Fibroblast of pulmonary artery (primary cell): ENCODE measurements at regions not wholly inside any gene's neighbourhood (a gene's known extent, or its start where the extent isn't known, plus 50 kb on each side); places are given as distances from the start of the nearest gene placed in this dataset.
A peak's percentile ranks its signal among the peaks of the same experiment; 100 is the strongest.
"Not testable (repeated sequence)": the region's sequence is repeated elsewhere in the genome, so short reads cannot be mapped to it uniquely, and the experiment has no call there.

Experiments used
- DNase-seq: peaks from one replicate; pipeline ENCODE4 v3.0.0-alpha.2; 2010; ENCODE audit warnings: low read depth
- H3K4me3 ChIP-seq: replicated peaks from 2 replicates; pipeline ENCODE4 v1.5.1; 2011; ENCODE audit warnings: low read depth, mild to moderate bottlenecking, control low read depth, low read length, moderate library complexity
- TF ChIP-seq, protein P1 (sequence below): IDR thresholded peaks from 2 replicates; pipeline ENCODE4 v1.5.1; 2011; ENCODE audit warnings: mild to moderate bottlenecking, control low read depth, low read length, inconsistent platforms; ENCODE audit errors: missing control alignments

DNA sequence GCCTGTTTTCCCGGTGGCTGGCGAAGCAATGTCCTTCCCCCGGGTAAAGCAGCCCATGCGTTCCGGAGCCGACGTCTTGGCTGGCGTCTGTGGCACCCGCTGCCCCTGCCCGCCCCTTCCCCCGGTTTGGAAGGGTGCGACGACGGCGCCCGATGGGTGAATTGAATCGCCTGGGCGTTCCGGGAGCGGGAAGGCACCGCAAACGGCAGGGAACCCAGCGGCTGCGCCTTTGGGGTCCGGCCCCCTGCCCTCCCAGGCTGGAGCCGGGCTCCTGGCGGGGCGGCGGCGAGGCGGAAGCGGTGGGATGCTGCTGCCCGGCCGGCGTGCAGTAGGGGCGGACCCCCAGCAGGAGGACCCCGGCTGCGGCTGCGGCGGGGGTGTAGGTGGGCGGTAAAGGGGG lies 123.6 kb upstream of the RHOU start:
- DNase-seq, H3K4me3 ChIP-seq: not testable (repeated sequence)

DNA sequence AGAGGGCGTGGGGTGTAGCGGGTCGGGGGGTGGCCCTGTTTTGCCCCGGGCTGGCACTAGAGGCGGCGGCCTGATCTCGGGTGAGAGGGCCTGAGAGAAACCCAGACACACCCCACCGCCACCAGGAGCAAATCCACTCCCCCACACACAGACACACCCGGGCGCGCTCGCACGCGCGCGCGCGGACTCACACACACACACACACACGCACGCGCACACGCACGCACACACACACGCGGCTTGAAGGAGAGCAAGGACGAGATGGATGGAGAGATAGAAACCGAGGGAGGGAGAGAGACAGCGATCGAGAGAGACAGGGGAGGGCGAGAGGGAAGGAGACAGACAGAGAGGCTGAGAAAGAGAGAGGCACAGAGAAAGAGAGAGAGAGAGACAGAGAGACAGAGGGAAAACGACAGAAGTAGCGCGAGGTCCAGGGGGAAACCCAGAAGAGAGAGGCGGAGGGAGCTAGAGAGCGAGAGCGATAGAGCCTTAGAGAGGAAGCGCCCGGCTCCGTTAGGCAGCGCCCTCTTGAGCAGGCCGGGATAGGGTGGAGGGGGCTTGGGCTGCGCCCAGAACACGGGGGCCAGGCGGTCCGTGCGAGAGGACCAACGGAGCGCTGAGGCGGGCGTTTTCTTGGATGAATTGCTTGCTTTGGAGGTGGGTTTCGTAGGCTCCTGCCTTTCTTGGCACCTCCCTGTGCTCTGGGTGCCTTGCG lies 113.1 kb upstream of the RHOU start:
- H3K4me3 ChIP-seq, DNase-seq: not testable (repeated sequence)

DNA sequence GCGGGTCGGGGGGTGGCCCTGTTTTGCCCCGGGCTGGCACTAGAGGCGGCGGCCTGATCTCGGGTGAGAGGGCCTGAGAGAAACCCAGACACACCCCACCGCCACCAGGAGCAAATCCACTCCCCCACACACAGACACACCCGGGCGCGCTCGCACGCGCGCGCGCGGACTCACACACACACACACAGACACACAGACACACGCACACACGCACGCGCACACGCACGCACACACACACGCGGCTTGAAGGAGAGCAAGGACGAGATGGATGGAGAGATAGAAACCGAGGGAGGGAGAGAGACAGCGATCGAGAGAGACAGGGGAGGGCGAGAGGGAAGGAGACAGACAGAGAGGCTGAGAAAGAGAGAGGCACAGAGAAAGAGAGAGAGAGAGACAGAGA lies 108.8 kb upstream of the RHOU start:
- not testable (repeated sequence) for DNase-seq, H3K4me3 ChIP-seq

DNA sequence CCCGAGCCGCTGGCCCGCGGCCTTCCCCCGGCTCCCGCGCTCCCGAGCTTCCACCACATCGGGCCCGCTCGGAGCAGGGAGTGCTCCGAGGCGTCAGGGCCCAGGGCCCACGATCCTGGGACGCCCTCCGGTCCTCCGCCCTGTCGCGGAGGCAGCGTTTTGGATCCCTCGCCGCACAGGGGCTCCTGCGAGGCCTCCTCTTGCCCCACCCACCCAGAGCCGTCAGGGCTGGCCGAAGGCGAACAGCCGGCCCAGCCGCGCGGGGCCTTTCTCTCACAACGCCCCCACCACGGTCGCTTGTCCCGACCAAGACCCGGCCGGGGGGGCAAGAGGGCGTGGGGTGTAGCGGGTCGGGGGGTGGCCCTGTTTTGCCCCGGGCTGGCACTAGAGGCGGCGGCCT lies 102.4 kb upstream of the RHOU start:
- H3K4me3 ChIP-seq, DNase-seq: not testable (repeated sequence)

DNA sequence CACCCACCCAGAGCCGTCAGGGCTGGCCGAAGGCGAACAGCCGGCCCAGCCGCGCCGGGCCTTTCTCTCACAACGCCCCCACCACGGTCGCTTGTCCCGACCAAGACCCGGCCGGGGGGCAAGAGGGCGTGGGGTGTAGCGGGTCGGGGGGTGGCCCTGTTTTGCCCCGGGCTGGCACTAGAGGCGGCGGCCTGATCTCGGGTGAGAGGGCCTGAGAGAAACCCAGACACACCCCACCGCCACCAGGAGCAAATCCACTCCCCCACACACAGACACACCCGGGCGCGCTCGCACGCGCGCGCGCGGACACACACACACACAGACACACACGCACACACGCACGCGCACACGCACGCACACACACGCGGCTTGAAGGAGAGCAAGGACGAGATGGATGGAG lies 100.0 kb upstream of the RHOU start:
- peak overlapping the region; percentile 30 for H3K4me3 ChIP-seq
- DNase-seq: not testable (repeated sequence)

DNA sequence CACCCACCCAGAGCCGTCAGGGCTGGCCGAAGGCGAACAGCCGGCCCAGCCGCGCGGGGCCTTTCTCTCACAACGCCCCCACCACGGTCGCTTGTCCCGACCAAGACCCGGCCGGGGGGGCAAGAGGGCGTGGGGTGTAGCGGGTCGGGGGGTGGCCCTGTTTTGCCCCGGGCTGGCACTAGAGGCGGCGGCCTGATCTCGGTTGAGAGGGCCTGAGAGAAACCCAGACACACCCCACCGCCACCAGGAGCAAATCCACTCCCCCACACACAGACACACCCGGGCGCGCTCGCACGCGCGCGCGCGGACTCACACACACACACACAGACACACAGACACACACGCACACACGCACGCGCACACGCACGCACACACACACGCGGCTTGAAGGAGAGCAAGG lies 97.8 kb upstream of the RHOU start:
- H3K4me3 ChIP-seq, DNase-seq: not testable (repeated sequence)

DNA sequence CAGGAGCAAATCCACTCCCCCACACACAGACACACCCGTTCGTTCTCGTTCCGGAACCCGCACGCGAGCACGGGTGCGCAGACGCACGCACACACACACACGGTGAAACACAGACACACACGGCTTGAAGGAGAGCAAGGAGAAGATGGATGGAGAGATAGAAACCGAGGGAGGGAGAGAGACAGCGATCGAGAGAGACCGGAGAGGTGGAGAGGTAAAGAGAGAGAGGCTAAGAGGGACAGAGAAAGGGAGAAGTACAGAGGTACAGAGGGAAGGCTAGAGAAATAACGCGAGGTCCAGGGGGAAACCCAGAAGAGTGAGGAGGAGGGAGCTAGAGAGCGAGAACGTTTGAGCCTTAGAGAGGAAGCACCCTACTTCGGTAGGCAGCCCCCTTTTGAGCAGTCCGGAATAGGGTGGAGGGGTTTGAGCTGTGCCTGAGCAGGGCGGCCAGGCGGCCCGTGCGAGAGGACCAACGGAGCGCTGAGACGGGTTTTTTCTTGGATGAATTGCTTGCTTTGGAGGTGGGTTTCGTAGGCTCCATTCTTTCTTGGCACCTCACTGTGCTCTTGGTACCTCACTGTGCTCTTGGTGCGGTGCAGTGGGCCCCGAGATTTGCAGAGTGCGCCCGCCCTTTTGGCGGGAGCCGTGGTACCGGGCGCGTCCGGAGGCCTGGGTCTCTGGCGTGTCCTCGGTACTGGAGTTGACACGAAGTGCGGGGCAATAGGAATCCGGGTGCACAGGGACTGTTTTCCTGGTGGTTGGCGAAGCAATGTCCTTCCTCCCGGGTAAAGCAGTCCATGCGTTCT lies 88.4 kb upstream of the RHOU start:
- peak; percentile 55 for DNase-seq

DNA sequence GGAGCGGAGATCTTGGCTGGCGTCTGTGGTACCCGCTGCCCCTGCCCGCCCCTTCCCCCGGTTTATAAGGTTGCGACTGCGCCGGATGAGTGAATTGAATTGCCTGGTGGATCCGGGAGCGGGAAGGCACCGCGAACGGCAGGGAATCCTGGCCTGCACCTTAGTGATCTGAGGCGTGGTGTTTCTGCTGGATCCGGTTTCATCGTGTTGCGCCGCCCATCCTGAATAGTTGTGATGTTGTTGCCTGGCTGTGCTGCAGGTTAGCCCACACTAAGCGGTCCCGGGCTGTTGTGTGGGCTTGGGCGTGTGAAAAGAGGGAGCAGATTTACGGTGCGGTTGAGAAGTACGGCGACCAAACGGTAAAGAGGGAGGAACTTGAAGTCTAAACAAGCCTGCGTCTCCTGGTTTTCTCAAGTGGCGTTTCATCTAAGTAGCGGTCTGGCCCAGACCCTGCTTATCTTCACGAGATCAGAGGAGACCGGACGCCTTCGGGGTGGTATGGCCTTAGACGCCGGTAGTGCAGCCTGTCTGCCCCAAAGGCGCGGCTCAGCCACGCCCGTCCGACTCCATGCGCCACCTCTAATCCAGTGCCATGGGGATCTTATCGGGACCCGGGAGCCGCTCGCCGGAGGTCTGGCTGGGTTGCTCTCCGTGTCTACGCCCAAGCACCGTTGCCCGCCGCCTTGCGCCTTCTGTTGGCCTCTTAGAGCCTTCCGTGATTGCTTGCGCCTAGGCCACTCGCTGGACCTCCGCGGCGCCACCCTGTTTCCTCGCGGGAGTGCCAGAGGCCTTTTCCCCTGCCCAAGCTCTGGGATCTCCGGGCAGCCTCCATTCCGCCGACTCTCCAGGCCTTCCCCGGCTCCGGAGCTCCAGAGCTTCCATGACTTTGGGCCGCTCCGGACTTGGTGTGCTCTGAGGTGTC lies 87.5 kb upstream of the RHOU start:
- TF ChIP-seq, protein P1, sequence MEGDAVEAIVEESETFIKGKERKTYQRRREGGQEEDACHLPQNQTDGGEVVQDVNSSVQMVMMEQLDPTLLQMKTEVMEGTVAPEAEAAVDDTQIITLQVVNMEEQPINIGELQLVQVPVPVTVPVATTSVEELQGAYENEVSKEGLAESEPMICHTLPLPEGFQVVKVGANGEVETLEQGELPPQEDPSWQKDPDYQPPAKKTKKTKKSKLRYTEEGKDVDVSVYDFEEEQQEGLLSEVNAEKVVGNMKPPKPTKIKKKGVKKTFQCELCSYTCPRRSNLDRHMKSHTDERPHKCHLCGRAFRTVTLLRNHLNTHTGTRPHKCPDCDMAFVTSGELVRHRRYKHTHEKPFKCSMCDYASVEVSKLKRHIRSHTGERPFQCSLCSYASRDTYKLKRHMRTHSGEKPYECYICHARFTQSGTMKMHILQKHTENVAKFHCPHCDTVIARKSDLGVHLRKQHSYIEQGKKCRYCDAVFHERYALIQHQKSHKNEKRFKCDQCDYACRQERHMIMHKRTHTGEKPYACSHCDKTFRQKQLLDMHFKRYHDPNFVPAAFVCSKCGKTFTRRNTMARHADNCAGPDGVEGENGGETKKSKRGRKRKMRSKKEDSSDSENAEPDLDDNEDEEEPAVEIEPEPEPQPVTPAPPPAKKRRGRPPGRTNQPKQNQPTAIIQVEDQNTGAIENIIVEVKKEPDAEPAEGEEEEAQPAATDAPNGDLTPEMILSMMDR: no peak
- peak; percentile 56 for DNase-seq

More for the DNA sequence above, 88.4 kb upstream of the RHOU start:
- peak overlapping the region; percentile 60 for H3K4me3 ChIP-seq
- TF ChIP-seq, protein P1: no peak

DNA sequence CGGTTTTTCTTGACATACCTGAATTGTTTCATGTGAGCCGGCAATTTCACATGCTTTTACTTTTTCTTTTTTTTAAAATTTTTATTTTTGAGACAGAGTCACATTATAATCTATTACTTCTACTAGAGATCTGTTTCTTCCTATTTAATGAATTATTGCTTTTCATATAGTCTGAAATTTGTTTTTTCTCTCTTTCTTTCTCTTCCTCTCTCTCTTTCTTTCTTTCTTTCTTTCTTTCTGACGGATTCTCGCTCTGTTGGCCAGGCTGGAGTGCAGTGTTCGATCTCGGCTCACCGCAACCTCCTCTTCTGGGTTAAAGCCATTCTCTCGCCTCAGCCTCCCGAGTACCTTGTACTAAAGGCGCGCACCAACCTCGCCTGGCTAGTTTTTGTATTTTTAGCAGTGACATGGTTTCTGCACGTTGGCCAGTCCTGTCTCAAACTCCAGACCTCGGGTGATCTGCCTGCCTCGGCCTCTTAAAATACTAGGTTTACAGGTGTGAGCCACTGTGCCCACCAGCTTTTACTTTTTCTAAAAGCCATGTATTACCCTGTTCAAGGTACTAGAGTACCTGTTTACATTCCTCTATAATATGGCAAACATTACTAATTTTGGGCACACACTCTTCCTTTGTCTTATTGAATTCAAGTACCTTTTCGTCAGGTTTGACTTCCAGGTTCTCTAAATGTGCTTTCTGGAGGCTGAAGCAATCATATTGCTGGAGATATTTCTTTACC lies 86.5 kb upstream of the RHOU start:
- peak overlapping the region; percentile 60 for H3K4me3 ChIP-seq

More for the DNA sequence above, 87.5 kb upstream of the RHOU start:
- peak overlapping the region; percentile 60 for H3K4me3 ChIP-seq

More for the DNA sequence above, 86.5 kb upstream of the RHOU start:
- TF ChIP-seq, protein P1: no peak
- DNase-seq: no peak
